ENCODE measurements at regions not wholly inside any gene's neighbourhood (a gene's known extent, or its start where the extent isn't known, plus 50 kb on each side); places are given as distances from the start of the nearest gene placed in this dataset.

DNA sequence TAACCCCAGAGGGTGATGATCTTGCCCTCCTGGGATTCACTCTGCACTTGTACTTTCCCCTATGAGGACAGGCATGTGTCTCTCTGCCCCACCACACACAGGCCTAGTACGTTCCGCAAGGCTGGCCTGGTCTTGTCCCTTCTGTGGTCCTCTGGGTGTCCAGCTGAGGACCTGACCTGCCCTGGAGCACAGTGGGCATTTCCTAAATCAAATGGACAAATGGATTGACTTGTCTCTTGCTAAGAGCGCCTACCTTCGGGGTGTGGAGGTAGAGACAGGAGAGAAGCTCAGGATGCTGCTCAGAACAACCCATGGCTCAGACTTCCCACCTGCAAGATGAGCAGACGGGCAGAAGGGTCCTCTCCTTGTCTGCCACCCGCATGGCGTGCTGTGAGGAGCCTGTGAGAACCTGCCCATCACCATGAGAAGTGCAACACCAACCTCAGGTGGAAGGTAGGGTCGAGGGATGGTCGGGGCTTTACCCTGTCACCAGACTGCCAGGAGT, 133.6 kb downstream of the MYCN start:
- H3K23me2 ChIP-seq (ENCODE audit: insufficient read length, low read depth, low read length, poor library complexity, severe bottlenecking): peaks cover 2% of the 10 kb centered on the region
- H2BK5ac ChIP-seq (ENCODE audit: insufficient read length, low read length): no peak overlapping the region
- H4K20me1 ChIP-seq (ENCODE audit: control insufficient read depth, insufficient read depth, insufficient read length): no peaks in the 10 kb centered on the region
- Mint-ChIP-seq H3K4me3 (no peak overlapping the region), H3K27me3 (ENCODE audit: low read depth) (peaks cover 4% of the 10 kb centered on the region), H3K27ac (no peak overlapping the region; a peak in 1 of 7 replicates), H3K9me3 (no peaks in the 10 kb centered on the region; a peak in 1 of 5 replicates), H3K36me3 (ENCODE audit: insufficient read depth in 1 of 3, low read depth in 3 of 3) (peaks cover 0 to 2% (median 0%) of the 10 kb centered on the region in 3 experiments; a peak in 1 of 7 replicates), H3K4me1 (peaks cover 19 to 23% of the 10 kb centered on the region in 2 experiments)
- no peaks in the 10 kb centered on the region for H3K9me3 ChIP-seq (ENCODE audit: control insufficient read depth, low read depth, low read length)
- H2AK5ac ChIP-seq (ENCODE audit: insufficient read length, low read length): no peak overlapping the region
- H4K5ac ChIP-seq (ENCODE audit: insufficient read length, low read depth, low read length): no peak overlapping the region
- no peak overlapping the region for H2BK15ac ChIP-seq (ENCODE audit: low read depth, low read length)
- no peak overlapping the region for H3K4ac ChIP-seq (ENCODE audit: low read depth, low read length)
- H3K23ac ChIP-seq (ENCODE audit: insufficient read length, low read depth, low read length): no peak overlapping the region
- H2AFZ ChIP-seq (ENCODE audit: low read length): no peak overlapping the region
- no peaks in the 10 kb centered on the region; the same call in 1 of the 2 replicates for H3K27me3 ChIP-seq (ENCODE audit: insufficient read depth, low read length)
- no peak for DNase-seq
- H3K79me2 ChIP-seq (ENCODE audit: insufficient read depth, low read length): no peaks in the 10 kb centered on the region
- H3K27ac ChIP-seq (ENCODE audit: insufficient read length, low read depth, low read length): no peak overlapping the region
- H4K8ac ChIP-seq (replicated peaks; ENCODE audit: insufficient read length, low read depth, low read length): no peak overlapping the region
- no peak overlapping the region for H3K4me2 ChIP-seq (ENCODE audit: insufficient read depth, insufficient read length, low read length)
- no peak overlapping the region for H3T11ph ChIP-seq (ENCODE audit: low read length)
- no peak overlapping the region for H4K91ac ChIP-seq (ENCODE audit: insufficient read length, low read depth, low read length)
- no peaks in the 10 kb centered on the region for H3K79me1 ChIP-seq (ENCODE audit: insufficient read depth, low read depth, low read length, poor library complexity, severe bottlenecking)
- no peak overlapping the region for H2BK12ac ChIP-seq (ENCODE audit: insufficient read length, low read depth, low read length)
- no peak overlapping the region for H3K56ac ChIP-seq (ENCODE audit: insufficient read length, low read depth, low read length)
- WGBS (ENCODE audit: extremely low coverage, insufficient read length, low lambda C conversion rate): no CpG with 5 or more reads among the region's 9 CpGs
- H3K14ac ChIP-seq (ENCODE audit: insufficient read depth, low read length): no peak overlapping the region; the same call in 1 of the 2 replicates
- no peak overlapping the region for H2BK20ac ChIP-seq (ENCODE audit: low read depth, low read length, poor library complexity, severe bottlenecking)
- H2BK120ac ChIP-seq (ENCODE audit: low read depth, low read length, poor library complexity, severe bottlenecking): no peak overlapping the region
- H3K4me1 ChIP-seq (ENCODE audit: insufficient read depth, low read length): peaks cover 4% of the 10 kb centered on the region; the same call in 1 of the 2 replicates
- TF ChIP-seq, protein P1, sequence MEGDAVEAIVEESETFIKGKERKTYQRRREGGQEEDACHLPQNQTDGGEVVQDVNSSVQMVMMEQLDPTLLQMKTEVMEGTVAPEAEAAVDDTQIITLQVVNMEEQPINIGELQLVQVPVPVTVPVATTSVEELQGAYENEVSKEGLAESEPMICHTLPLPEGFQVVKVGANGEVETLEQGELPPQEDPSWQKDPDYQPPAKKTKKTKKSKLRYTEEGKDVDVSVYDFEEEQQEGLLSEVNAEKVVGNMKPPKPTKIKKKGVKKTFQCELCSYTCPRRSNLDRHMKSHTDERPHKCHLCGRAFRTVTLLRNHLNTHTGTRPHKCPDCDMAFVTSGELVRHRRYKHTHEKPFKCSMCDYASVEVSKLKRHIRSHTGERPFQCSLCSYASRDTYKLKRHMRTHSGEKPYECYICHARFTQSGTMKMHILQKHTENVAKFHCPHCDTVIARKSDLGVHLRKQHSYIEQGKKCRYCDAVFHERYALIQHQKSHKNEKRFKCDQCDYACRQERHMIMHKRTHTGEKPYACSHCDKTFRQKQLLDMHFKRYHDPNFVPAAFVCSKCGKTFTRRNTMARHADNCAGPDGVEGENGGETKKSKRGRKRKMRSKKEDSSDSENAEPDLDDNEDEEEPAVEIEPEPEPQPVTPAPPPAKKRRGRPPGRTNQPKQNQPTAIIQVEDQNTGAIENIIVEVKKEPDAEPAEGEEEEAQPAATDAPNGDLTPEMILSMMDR (conservative IDR thresholded peaks at IDR 0.05): no peak
- no peak overlapping the region for H3K18ac ChIP-seq (ENCODE audit: insufficient read length, low read depth, low read length)
- H3K9ac ChIP-seq (ENCODE audit: extremely low read depth, insufficient read length, low read length): no peak overlapping the region

Data from H9 (cell line).